NCI-H345 (cell line): ENCODE measurements at regions not wholly inside any gene's neighbourhood (a gene's known extent, or its start where the extent isn't known, plus 50 kb on each side); places are given as distances from the start of the nearest gene placed in this dataset.
"Not testable (repeated sequence)": the region's sequence is repeated elsewhere in the genome, so short reads cannot be mapped to it uniquely, and the experiment has no call there.

ENCODE experiments used
- DNase-seq: peaks from one replicate; lab custom pipeline; 2025; lab: John Stamatoyannopoulos, UW

DNA sequence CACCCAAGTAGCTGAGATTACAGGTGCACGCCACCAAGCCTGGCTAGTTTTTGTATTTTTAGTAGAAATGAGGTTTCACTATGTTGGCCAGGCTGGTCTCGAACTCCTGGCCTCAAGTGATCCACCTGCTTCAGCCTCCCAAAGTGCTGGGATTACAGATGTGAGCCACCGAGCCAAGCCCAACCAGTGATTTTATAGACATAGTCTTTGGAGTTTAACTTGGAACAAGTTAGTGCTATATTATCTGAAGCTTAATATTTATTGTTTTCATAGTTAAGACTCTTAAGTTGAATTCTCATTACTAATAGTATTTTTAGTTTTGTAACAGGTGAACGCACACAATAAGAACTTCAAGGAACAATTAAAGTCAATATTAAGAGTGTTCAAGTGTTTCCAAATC, 122.1 kb downstream of the SPAG6 start:
- DNase-seq: not testable (repeated sequence)

DNA sequence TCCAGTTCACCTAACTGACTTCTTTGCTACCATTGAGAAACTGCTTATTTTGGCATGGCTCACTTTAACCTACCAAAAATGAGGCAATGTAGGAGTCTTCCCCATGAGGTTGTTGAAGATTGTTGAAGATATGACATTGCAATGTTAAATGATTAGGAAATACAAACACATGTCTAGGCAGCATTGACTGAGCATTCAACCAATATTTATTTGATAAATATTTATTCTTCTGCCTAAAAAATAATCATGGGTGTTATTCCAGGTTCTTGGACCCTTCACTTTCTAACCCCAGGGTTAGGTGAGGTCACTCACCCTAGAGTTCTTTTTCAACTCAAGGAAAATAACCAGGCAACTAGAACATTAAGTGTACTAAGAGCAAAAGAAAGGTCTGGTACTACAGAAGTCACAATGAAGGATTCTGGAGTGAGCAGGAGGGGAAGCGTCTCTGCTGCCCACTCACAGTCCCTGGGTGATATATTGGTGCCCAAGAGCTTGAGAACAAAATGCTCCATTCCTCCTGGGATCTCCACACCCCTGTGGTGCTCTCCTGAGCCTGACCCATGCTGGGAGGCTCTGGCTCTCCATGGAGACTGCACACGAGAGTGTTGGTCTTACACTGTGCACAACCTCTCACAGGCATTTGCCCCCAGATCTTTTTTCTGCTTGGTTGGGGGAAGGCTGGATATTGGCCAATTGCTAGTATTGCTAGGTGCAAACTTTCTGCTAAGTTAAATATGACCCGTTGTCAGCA, 123.4 kb downstream of the SPAG6 start:
- DNase-seq: peak; percentile 5

DNA sequence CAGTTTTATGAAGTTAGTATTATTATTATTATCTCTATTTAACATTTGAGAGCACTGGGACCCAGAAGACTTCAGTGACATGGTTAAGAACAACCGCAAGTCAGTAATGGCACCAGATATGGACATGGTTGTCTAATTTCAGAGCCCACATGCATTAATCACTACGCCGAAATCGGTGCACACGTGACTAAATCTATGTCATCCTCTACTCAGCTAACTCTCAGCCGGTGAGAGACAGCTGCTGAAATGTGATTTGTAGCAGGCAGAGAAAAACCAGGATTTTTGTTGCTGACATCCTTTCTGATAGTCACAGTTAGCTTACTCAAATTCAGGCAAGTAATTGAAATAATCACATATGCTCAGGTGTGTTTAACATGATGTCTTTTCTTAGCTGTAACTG, 127.7 kb downstream of the SPAG6 start:
- DNase-seq: no peak

DNA sequence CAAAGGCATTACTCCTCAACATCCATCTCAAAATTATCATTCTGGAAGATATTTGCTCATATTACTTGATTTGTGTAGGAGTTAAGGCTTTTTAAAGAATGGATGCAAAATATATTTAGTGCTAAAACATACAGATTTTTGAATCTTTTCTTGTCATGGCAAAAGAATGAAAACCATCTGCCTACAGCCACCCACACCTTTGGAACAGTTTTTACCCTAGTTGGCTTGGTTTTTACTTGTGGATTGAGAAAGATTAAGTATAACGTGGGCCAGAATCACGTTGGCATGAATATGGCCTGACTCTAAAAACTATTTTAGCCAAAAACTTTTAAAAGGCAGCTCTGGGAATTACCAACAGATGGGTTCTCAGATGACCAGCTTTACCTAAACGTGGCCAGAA, 128.2 kb downstream of the SPAG6 start:
- DNase-seq: no peak

DNA sequence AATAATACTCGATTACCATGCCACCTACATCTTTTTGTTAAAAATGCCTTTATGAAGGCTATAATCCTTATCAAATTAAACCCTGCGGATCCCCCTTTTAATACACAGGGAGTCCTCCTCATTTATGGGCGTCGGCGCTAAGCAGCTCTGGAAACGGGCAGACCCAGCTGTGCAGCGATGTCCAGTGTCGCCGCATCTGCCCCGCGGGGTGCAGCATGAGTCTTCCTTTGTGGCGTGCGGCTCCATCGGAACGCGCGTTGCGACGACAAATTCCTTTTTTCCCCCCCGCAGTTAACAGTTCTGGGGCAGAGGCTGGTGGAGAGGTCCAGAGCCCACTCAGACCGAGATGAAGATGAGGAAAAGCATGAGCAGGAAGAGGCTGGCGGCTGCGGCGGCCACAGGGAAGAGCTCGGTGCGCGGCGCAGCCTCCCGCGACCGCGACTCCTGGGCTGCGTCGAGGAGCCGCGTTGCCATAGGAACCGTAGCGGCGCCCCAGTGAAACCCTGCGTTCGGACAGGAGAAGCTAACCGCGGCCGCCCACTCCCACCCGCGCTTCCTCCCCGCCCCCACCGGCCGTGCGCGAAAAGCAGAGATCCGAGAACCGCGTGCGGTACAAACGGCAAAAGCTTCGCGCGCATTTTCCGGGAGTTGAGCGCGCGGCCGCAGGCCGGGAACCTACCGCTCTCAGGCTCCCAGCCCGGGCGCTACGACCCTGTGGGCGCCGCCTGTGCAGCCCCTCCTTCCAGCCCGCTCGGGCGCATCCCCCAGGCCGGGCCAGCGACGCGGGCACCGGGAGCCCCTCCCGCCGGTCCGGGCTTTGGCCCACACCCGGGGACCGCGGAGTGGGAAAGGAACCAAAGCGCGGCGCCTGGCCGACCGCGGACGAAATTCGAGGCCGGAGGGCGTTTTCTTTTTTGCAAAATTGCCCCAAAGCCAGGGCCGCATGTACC, 130.6 kb downstream of the SPAG6 start:
- no peak for DNase-seq

DNA sequence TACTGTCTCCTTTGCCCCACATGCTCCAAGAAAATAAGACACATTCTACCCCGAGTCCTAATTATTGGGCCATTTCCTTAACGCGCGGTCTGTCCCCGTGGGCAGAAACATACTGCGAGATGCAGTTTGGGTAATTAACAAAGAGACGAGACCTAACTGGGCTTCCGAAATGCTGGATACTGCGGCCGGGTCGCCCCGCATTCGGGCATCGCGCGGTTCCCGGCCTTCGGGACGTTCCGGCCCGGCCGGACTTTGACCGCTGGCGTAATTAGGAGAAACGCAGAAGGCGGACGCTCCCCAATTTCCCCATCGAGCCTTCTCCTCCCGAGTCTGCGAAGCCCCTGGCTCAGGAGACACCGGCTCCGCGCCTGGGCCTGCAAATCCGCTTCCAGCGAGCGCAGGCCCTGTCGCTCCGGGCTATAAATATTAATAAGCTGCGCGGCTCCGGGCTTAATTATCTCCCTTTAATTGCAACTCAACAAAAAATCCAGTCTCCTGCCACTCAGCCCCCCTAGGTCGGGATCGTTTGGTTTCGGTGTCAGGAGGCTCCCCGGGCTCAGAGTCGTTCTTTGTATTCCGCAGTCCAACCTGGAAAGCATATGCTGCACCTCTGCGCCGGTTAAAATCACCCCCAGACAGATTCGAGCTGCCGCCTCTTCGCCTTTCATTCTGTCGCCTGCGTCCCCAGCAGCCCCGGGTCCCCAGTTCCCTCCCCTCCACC, 131.5 kb downstream of the SPAG6 start:
- DNase-seq: no peak

DNA sequence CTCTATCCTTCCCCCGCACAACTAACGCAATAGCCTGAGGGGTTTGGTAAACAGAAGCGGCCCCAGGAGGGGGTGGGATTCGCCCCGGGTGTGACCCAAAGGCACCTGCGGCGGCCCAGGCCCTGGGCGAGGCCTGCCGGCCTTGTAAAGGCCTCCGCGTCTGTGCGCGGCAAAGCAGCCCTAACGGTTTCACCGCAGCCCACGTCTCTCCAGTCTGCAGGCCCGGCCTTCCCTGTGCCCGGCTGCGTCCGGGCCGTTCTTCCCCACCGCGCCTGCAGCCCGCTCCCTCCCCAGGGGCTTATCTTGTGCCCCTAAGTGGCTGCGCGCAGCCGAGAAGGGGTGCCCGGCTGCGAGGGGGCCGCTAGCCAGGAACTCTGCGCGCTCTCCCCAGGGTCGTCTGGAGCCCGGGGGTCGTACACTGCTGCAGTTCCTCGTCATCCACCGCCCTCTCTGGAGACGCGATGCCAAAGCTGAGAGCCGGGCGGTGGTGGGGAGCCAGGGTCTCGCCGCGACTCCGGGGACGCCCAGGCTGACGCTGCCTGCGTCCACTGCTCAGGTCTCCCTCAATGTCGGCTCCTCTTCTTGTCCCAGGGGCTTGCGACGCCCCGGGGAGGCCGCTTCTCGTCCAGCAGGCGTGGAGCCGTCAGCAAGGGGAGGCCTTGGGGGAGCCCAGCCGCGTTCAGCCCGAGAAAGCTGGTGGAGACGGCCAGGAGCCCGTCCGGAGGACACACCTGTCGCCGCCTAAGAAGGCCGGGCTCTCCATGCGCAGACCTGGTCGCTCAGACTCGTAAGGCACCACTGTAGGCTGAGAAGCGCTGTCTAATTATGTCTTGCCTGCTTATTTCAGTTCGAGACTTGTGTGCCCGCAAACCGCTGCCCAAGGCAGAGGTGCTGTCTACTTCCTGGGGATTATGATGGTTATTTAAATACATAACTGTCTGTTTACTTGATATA, 132.3 kb downstream of the SPAG6 start:
- no peak for DNase-seq

DNA sequence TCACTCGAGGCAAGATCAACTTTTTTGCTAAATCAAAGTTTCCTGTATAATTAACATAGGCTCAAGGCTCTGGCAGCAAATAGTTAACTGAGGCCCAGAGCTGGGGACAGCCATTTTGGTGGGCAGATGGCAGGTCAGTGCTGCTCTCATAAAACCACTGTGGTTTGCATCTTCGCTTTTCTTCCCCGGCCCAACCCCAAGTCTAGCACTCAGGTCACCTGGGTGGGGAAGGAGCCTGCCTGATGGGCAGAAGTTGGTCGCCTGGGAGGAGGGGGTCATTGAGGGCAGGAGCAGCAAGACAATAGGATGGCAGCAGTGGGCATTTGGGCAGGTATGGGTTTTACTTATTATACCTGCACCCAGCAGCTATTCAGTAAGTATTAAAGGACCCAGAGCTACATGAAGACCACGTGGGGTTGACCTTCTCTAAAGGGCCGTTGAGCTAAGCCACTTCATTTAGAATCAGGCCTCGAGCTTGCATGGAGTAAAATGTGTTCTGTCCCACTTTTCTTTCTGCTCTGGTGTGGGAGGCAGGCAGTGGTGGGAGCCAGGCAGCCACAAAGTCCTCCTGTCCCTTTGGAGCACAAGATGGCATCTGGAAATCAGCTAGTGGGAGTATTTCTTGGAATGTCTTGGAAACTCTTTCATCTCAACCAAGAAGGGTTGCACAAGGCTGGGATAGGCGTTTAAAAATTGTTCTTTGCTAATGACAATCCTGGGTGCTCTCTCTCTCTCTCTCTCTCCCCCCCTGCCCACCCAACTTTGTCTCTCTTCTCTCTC, 133.4 kb downstream of the SPAG6 start:
- DNase-seq: no peak

DNA sequence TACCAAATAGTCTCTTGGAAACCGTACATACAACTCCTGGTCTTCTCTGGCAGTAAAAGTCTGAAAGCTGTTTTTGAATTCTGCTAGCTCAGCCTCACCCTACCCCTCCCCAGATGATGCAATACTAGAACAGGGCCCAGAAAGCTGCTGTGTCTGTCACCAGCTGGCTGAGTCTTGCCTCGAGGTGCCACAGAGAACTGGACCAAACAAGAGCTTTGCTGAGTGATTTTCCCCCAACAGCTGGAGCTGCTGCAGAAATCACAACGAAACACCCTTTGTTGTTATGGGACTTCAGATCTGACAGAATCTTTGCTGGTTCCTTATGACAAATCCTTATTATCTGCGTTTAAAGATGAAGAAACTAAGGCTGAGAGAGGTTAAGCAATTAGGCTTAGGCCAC, 134.1 kb downstream of the SPAG6 start:
- no peak for DNase-seq

DNA sequence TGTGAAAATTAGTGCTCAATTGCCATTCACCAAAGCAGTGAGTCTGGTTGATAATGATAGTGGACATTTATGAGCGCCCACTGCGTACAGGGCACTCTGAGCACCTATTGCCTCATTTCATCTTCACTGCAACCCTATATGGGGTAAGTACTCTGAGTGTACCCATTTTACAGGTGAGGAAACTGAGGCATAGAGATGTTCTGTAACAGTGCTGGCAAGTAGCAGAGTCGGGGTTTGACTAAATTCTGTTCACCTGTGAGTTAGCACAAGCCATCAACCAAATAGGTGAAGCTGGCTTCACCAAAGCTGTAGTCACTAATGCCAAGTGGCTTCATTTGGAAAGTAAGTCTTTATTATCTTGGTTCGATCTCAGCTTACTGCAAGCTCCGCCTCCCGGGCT, 135.8 kb downstream of the SPAG6 start:
- no peak for DNase-seq

DNA sequence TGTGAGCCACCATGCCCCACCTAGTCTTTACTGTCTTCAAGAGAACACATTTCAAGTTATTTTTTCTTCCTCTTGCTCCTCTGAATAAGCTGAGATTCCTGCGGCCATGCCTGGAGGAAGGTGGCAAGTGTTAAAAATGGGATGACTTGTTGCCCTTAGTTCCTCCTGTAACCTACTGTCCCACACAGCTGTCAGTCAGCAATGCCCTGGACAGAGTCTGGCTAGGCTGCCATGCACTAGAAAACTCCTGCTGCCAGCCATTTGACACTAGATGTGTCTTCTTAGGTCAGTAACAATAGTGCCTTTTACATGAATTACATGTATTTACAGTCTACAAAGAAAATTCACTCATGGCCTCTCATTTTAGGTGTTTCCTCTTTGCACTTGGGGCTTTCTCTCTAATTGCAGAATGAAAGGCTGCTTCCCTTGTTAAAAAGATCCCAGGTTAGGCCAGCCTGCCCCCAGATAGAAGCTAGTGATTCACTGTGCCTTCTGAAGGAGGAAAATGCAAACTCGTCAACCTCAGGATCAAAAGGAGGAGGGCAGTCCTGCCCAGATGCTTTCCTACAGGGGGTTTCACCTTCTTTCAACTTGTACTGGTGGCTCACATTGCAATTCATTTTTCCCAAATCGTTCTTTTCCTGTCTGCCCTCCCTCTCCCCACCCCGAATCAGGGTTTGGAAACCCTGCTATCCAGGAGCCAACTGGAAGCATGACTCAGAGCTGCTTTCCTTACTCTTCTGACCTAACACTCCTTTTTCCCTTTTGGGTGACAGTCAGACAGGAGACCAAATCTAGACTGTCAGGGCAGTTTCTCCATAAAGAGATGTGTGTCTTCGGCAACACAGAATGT, 136.6 kb downstream of the SPAG6 start:
- no peak for DNase-seq

DNA sequence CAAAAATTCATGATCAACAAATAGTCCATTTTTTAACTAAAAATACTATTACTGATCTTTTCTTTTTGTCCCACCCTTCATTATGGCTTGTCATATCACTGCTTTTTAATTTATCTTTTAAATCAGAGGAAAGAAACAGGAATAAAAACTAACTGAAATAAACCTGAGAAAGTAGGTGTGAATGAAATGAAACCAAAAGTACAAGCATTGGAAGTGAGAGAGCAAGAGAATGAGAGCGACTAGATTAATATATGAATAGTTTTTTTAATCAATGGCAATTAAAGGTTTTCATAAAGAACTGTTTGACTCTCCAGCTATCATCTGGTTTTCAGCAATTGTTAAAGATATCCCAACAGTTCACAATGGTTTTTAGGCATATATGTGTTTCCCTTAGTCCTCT, 137.8 kb downstream of the SPAG6 start:
- no peak for DNase-seq
